ENCODE measurements at regions not wholly inside any gene's neighbourhood (a gene's known extent, or its start where the extent isn't known, plus 50 kb on each side); places are given as distances from the start of the nearest gene placed in this dataset.
"Not testable (repeated sequence)": the region's sequence is repeated elsewhere in the genome, so short reads cannot be mapped to it uniquely, and the experiment has no call there.

GRCh38 chr4:24363751-24364150 is 220.6 kb downstream of the DHX15 start:
- Mint-ChIP-seq H3K4me1 (no peaks in the 10 kb centered on the region), H3K27ac (no peak overlapping the region), H3K27me3 (ENCODE audit: low read depth in 2 of 2) (no peaks in the 10 kb centered on the region), H3K9me3 (peaks cover 0 to 2% of the 10 kb centered on the region in 2 donors), H3K4me3 (no peak overlapping the region), H3K36me3 (no peaks in the 10 kb centered on the region)
- ATAC-seq (no peak), DNase-seq (no peak)
- no peaks in the 10 kb centered on the region for H3K4me1 ChIP-seq (ENCODE audit: control insufficient read depth, insufficient read depth, low read length)
- no peaks in the 10 kb centered on the region for H3K9me3 ChIP-seq (ENCODE audit: control insufficient read depth, insufficient read depth, low read length)
- no peak for TF ChIP-seq CTCF (IDR thresholded peaks at IDR 0.05)
- no peak overlapping the region for H3K4me3 ChIP-seq (ENCODE audit: low read length)
- WGBS (ENCODE audit: insufficient coverage), result 93% methylated on average over 4 of the region's 4 CpGs
- H3K27me3 ChIP-seq (ENCODE audit: control insufficient read depth, insufficient read depth, low read length), result no peaks in the 10 kb centered on the region
- no peak overlapping the region for H3K27ac ChIP-seq (ENCODE audit: low read length)
- no peaks in the 10 kb centered on the region for H3K36me3 ChIP-seq (ENCODE audit: control insufficient read depth, insufficient read depth, low read length)
- intact Hi-C loops (cut with micrococcal nuclease), result no loop called here

GRCh38 chr4:24352112-24352511 is 232.2 kb downstream of the DHX15 start:
- ATAC-seq, result no peak
- DNase-seq, result no peak
- TF ChIP-seq CTCF (IDR thresholded peaks at IDR 0.05), result no peak
- 91% methylated on average over 4 of the region's 4 CpGs for WGBS (ENCODE audit: insufficient coverage)
- H3K27ac ChIP-seq (ENCODE audit: low read length), result no peak overlapping the region
- peaks cover 0 to 4% of the 10 kb centered on the region in 2 donors for H3K9me3 Mint-ChIP-seq
- no peaks in the 10 kb centered on the region for H3K4me1 ChIP-seq (ENCODE audit: control insufficient read depth, insufficient read depth, low read length)
- H3K4me3 Mint-ChIP-seq, result no peak overlapping the region
- no peak overlapping the region for H3K4me3 ChIP-seq (ENCODE audit: low read length)
- H3K36me3 Mint-ChIP-seq, result no peaks in the 10 kb centered on the region
- intact Hi-C loops (cut with micrococcal nuclease), result no loop called here
- H3K27me3 ChIP-seq (ENCODE audit: control insufficient read depth, insufficient read depth, low read length), result no peaks in the 10 kb centered on the region
- H3K9me3 ChIP-seq (ENCODE audit: control insufficient read depth, insufficient read depth, low read length), result peaks cover 3% of the 10 kb centered on the region
- no peaks in the 10 kb centered on the region for H3K4me1 Mint-ChIP-seq
- no peaks in the 10 kb centered on the region for H3K36me3 ChIP-seq (ENCODE audit: control insufficient read depth, insufficient read depth, low read length)
- H3K27me3 Mint-ChIP-seq (ENCODE audit: low read depth in 2 of 2), result peaks cover 0 to 2% of the 10 kb centered on the region in 2 donors
- no peak overlapping the region for H3K27ac Mint-ChIP-seq

GRCh38 chr4:24349168-24349996 is 235.0 kb downstream of the DHX15 start:
- H3K27ac Mint-ChIP-seq; H3K27me3 Mint-ChIP-seq (ENCODE audit: low read depth in 2 of 2); ATAC-seq; H3K36me3 Mint-ChIP-seq; H3K9me3 Mint-ChIP-seq; H3K27ac ChIP-seq (ENCODE audit: low read length); H3K36me3 ChIP-seq (ENCODE audit: control insufficient read depth, insufficient read depth, low read length); H3K4me1 ChIP-seq (ENCODE audit: control insufficient read depth, insufficient read depth, low read length); H3K27me3 ChIP-seq (ENCODE audit: control insufficient read depth, insufficient read depth, low read length); H3K9me3 ChIP-seq (ENCODE audit: control insufficient read depth, insufficient read depth, low read length); intact Hi-C loops (cut with micrococcal nuclease); DNase-seq; H3K4me1 Mint-ChIP-seq; H3K4me3 Mint-ChIP-seq; H3K4me3 ChIP-seq (ENCODE audit: low read length): not testable (repeated sequence)
- WGBS (ENCODE audit: insufficient coverage), result 84% methylated on average over 15 of the region's 15 CpGs

GRCh38 chr4:24339260-24339659 is 245.1 kb downstream of the DHX15 start:
- H3K4me3 Mint-ChIP-seq, result no peak overlapping the region
- no peaks in the 10 kb centered on the region for H3K36me3 Mint-ChIP-seq
- no peak overlapping the region for H3K4me3 ChIP-seq (ENCODE audit: low read length)
- ATAC-seq, result no peak
- H3K36me3 ChIP-seq (ENCODE audit: control insufficient read depth, insufficient read depth, low read length), result no peaks in the 10 kb centered on the region
- 88% methylated on average over 5 of the region's 5 CpGs for WGBS (ENCODE audit: insufficient coverage)
- no peaks in the 10 kb centered on the region for H3K27me3 ChIP-seq (ENCODE audit: control insufficient read depth, insufficient read depth, low read length)
- no peak overlapping the region for H3K27ac Mint-ChIP-seq
- H3K9me3 Mint-ChIP-seq, result peaks cover 0 to 2% of the 10 kb centered on the region in 2 donors
- no peaks in the 10 kb centered on the region for H3K27me3 Mint-ChIP-seq (ENCODE audit: low read depth in 2 of 2)
- H3K4me1 Mint-ChIP-seq, result no peaks in the 10 kb centered on the region
- intact Hi-C loops (cut with micrococcal nuclease), result no loop called here
- H3K9me3 ChIP-seq (ENCODE audit: control insufficient read depth, insufficient read depth, low read length), result no peaks in the 10 kb centered on the region
- TF ChIP-seq CTCF (IDR thresholded peaks at IDR 0.05), result no peak
- no peak overlapping the region for H3K27ac ChIP-seq (ENCODE audit: low read length)
- H3K4me1 ChIP-seq (ENCODE audit: control insufficient read depth, insufficient read depth, low read length), result no peaks in the 10 kb centered on the region
- no peak for DNase-seq
